Mesendoderm (in vitro differentiated cells): ENCODE measurements at regions not wholly inside any gene's neighbourhood (a gene's known extent, or its start where the extent isn't known, plus 50 kb on each side); places are given as distances from the start of the nearest gene placed in this dataset.
A peak's percentile ranks its signal among the peaks of the same experiment; 100 is the strongest.
"Not testable (repeated sequence)": the region's sequence is repeated elsewhere in the genome, so short reads cannot be mapped to it uniquely, and the experiment has no call there.

ENCODE experiments used
- DNase-seq: peaks from one replicate; pipeline ENCODE4 v3.0.0; 2013
- H2AK5ac ChIP-seq: 2 replicates; pipeline ENCODE4 v1.6.1; 2013; ENCODE audit warnings: low read length, inconsistent platforms
- H2BK120ac ChIP-seq: 2 replicates; pipeline ENCODE4 v1.6.1; 2013; ENCODE audit warnings: low read depth, mild to moderate bottlenecking, low read length, moderate library complexity, mixed read lengths
- H2BK15ac ChIP-seq: replicated peaks from 2 replicates; pipeline ENCODE4 v1.6.1; 2013; ENCODE audit warnings: low read depth, mild to moderate bottlenecking, moderate library complexity
- H2BK5ac ChIP-seq: 2 replicates; pipeline ENCODE4 v1.6.1; 2013; ENCODE audit warnings: low read length, inconsistent platforms
- H3K18ac ChIP-seq: 2 replicates; pipeline ENCODE4 v1.6.1; 2013; ENCODE audit warnings: mild to moderate bottlenecking, low read length, mixed read lengths
- H3K23ac ChIP-seq: one replicate; pipeline ENCODE4 v1.6.1; 2013; ENCODE audit warnings: low read length
- H3K27ac ChIP-seq: 2 replicates; pipeline ENCODE4 v1.5.1; 2013; ENCODE audit warnings: low read depth, mild to moderate bottlenecking, inconsistent platforms, low read length, moderate library complexity
- H3K27me3 ChIP-seq: 2 replicates; pipeline ENCODE4 v1.6.1; 2013; ENCODE audit warnings: low read length, control low read depth, mild to moderate bottlenecking, inconsistent platforms; ENCODE audit not compliant: insufficient read depth, poor library complexity
- H3K36me3 ChIP-seq: 2 replicates; pipeline ENCODE4 v1.6.1; 2013; ENCODE audit warnings: low read length, inconsistent platforms; ENCODE audit not compliant: control insufficient read depth, insufficient read depth
- H3K4ac ChIP-seq: one replicate; pipeline ENCODE4 v1.6.1; 2013; ENCODE audit warnings: low read depth, mild to moderate bottlenecking, low read length, moderate library complexity
- H3K4me1 ChIP-seq: 2 replicates; pipeline ENCODE4 v1.6.1; 2013; ENCODE audit warnings: low read depth, low read length, inconsistent platforms; ENCODE audit not compliant: control insufficient read depth
- H3K4me2 ChIP-seq: 2 replicates; pipeline ENCODE4 v1.6.1; 2013; ENCODE audit warnings: low read length
- H3K4me3 ChIP-seq: 2 replicates; pipeline ENCODE4 v1.5.1; 2013; ENCODE audit warnings: mild to moderate bottlenecking, low read length
- H3K56ac ChIP-seq: one replicate; pipeline ENCODE4 v1.6.1; 2013; ENCODE audit warnings: low read length
- H3K79me1 ChIP-seq: 2 replicates; pipeline ENCODE4 v1.6.1; 2013; ENCODE audit warnings: low read length, inconsistent platforms
- H3K79me2 ChIP-seq: 2 replicates; pipeline ENCODE4 v1.6.1; 2013; ENCODE audit warnings: mild to moderate bottlenecking, low read length; ENCODE audit not compliant: control insufficient read depth, insufficient read depth
- H3K9ac ChIP-seq: 2 replicates; pipeline ENCODE4 v1.6.1; 2013; ENCODE audit warnings: low read length, inconsistent platforms
- H4K5ac ChIP-seq: one replicate; pipeline ENCODE4 v1.6.1; 2013; ENCODE audit warnings: low read length
- H4K8ac ChIP-seq: one replicate; pipeline ENCODE4 v1.6.1; 2013; ENCODE audit warnings: low read depth, mild to moderate bottlenecking, control low read depth, low read length, moderate library complexity
- WGBS: extraction: QIAGEN DNeasy Blood & Tissue Kit; methylation state at CpG from one replicate; pipeline ENCODE4 v1.1.7; 2013; ENCODE audit warnings: low lambda C conversion rate, missing lambda C conversion rate; ENCODE audit not compliant: insufficient coverage; ENCODE audit errors: extremely low coverage; 5-methylcytosine and 5-hydroxymethylcytosine counted together

GRCh38 chr2:190150413-190150812, 87.9 kb upstream of the MSTN start:
- no peaks in the 10 kb centered on the region for H3K27me3 ChIP-seq
- H3K9ac ChIP-seq, result no peak overlapping the region
- no peaks in the 10 kb centered on the region for H3K4me1 ChIP-seq
- WGBS, result no CpG with 5 or more reads among the region's 3 CpGs
- H3K27ac ChIP-seq, result peak overlapping the region; percentile 27
- no peak overlapping the region for H4K5ac ChIP-seq
- no peaks in the 10 kb centered on the region for H3K79me2 ChIP-seq
- no peak overlapping the region for H2BK5ac ChIP-seq
- H3K4me3 ChIP-seq, result no peak overlapping the region
- H3K79me1 ChIP-seq, result no peaks in the 10 kb centered on the region
- H3K36me3 ChIP-seq, result no peaks in the 10 kb centered on the region
- no peak overlapping the region for H2BK15ac ChIP-seq
- H3K4ac ChIP-seq, result no peak overlapping the region
- peak; percentile 41 for DNase-seq
- H3K56ac ChIP-seq, result no peak overlapping the region
- no peak overlapping the region for H2BK120ac ChIP-seq
- no peak overlapping the region for H2AK5ac ChIP-seq
- no peak overlapping the region for H3K4me2 ChIP-seq
- no peak overlapping the region for H4K8ac ChIP-seq
- no peak overlapping the region for H3K23ac ChIP-seq
- H3K18ac ChIP-seq, result peak overlapping the region; percentile 39

GRCh38 chr2:190149908-190150307, 87.4 kb upstream of the MSTN start:
- no peak overlapping the region for H3K27ac ChIP-seq
- DNase-seq, result no peak
- no peak overlapping the region for H3K18ac ChIP-seq
- H3K23ac ChIP-seq, result no peak overlapping the region
- H2BK120ac ChIP-seq, result no peak overlapping the region
- H3K79me2 ChIP-seq, result no peaks in the 10 kb centered on the region
- no peak overlapping the region for H2AK5ac ChIP-seq
- no peak overlapping the region for H3K4me2 ChIP-seq
- H3K9ac ChIP-seq, result no peak overlapping the region
- H3K79me1 ChIP-seq, result no peaks in the 10 kb centered on the region
- WGBS, result no CpG with 5 or more reads among the region's 6 CpGs
- H3K4me3 ChIP-seq, result no peak overlapping the region
- no peak overlapping the region for H3K4ac ChIP-seq
- no peaks in the 10 kb centered on the region for H3K36me3 ChIP-seq
- no peak overlapping the region for H2BK15ac ChIP-seq
- H4K8ac ChIP-seq, result no peak overlapping the region
- no peaks in the 10 kb centered on the region for H3K4me1 ChIP-seq
- no peak overlapping the region for H4K5ac ChIP-seq
- H3K56ac ChIP-seq, result no peak overlapping the region
- no peak overlapping the region for H2BK5ac ChIP-seq
- H3K27me3 ChIP-seq, result no peaks in the 10 kb centered on the region

- Histone ChIP-seq H4K5ac (no peak overlapping the region), H3K79me1 (no peaks in the 10 kb centered on the region), H3K23ac (no peak overlapping the region), H3K79me2 (no peaks in the 10 kb centered on the region), H3K27ac (no peak overlapping the region), H3K4ac (no peak overlapping the region), H2BK15ac (no peak overlapping the region), H3K4me3 (no peak overlapping the region), H3K56ac (no peak overlapping the region), H3K4me2 (no peak overlapping the region), H2BK120ac (no peak overlapping the region), H2AK5ac (no peak overlapping the region), H4K8ac (no peak overlapping the region), H3K18ac (no peak overlapping the region), H3K9ac (no peak overlapping the region), H3K36me3 (no peaks in the 10 kb centered on the region), H2BK5ac (no peak overlapping the region), H3K4me1 (no peaks in the 10 kb centered on the region), H3K27me3 (no peaks in the 10 kb centered on the region)
- WGBS, result no CpG with 5 or more reads among the region's 4 CpGs
- DNase-seq, result no peak
Observed at GRCh38 chr2:190149200-190149599, 86.7 kb upstream of the MSTN start.

- H3K18ac ChIP-seq, H3K79me1 ChIP-seq, H2AK5ac ChIP-seq, H3K4me3 ChIP-seq, H2BK5ac ChIP-seq, H3K27me3 ChIP-seq, H4K5ac ChIP-seq, H3K79me2 ChIP-seq, H3K23ac ChIP-seq, H2BK120ac ChIP-seq, H3K27ac ChIP-seq, H3K4ac ChIP-seq, H3K36me3 ChIP-seq, H3K4me2 ChIP-seq, H3K9ac ChIP-seq, H4K8ac ChIP-seq, H3K56ac ChIP-seq, H3K4me1 ChIP-seq, H2BK15ac ChIP-seq, DNase-seq: not testable (repeated sequence)
- no CpG with 5 or more reads among the region's 5 CpGs for WGBS
Observed at GRCh38 chr2:190146109-190146508, 83.6 kb upstream of the MSTN start.

- H3K56ac ChIP-seq, H3K4me2 ChIP-seq, H3K27ac ChIP-seq, H3K18ac ChIP-seq, H3K36me3 ChIP-seq, H3K9ac ChIP-seq, H3K4me3 ChIP-seq, H4K5ac ChIP-seq, H3K79me1 ChIP-seq, DNase-seq, H2BK5ac ChIP-seq, H3K4me1 ChIP-seq, H3K4ac ChIP-seq, H3K23ac ChIP-seq, H4K8ac ChIP-seq, H2BK120ac ChIP-seq, H2AK5ac ChIP-seq, H3K79me2 ChIP-seq, H3K27me3 ChIP-seq, H2BK15ac ChIP-seq: not testable (repeated sequence)
- no CpG with 5 or more reads among the region's 2 CpGs for WGBS
Observed at GRCh38 chr2:190140474-190140873, 77.9 kb upstream of the MSTN start.

- H3K56ac ChIP-seq, result no peak overlapping the region
- no peaks in the 10 kb centered on the region for H3K27me3 ChIP-seq
- H3K4ac ChIP-seq, result no peak overlapping the region
- no peak for DNase-seq
- no peak overlapping the region for H3K9ac ChIP-seq
- no peak overlapping the region for H2AK5ac ChIP-seq
- H2BK15ac ChIP-seq, result no peak overlapping the region
- H3K79me1 ChIP-seq, result no peaks in the 10 kb centered on the region
- H3K23ac ChIP-seq, result no peak overlapping the region
- no peak overlapping the region for H4K8ac ChIP-seq
- H3K79me2 ChIP-seq, result no peaks in the 10 kb centered on the region
- H2BK120ac ChIP-seq, result no peak overlapping the region
- H3K4me1 ChIP-seq, result no peaks in the 10 kb centered on the region
- H4K5ac ChIP-seq, result no peak overlapping the region
- H3K4me2 ChIP-seq, result no peak overlapping the region
- no peak overlapping the region for H3K4me3 ChIP-seq
- no peak overlapping the region for H3K27ac ChIP-seq
- H3K18ac ChIP-seq, result no peak overlapping the region
- H2BK5ac ChIP-seq, result no peak overlapping the region
- no peaks in the 10 kb centered on the region for H3K36me3 ChIP-seq
- no CpG with 5 or more reads among the region's 1 CpG for WGBS
Observed at GRCh38 chr2:190139371-190139770, 76.8 kb upstream of the MSTN start.
